ENCODE measurements at regions not wholly inside any gene's neighbourhood (a gene's known extent, or its start where the extent isn't known, plus 50 kb on each side); places are given as distances from the start of the nearest gene placed in this dataset.

GRCh38 chr12:131221957-131222328 is 268.2 kb downstream of the ADGRD1 start:
- TF ChIP-seq CTCF (IDR thresholded peaks at IDR 0.05) (no peak), EP300 (IDR thresholded peaks at IDR 0.05) (no peak), POLR2A (IDR thresholded peaks at IDR 0.05) (no peak), POLR2AphosphoS5 (IDR thresholded peaks at IDR 0.05) (no peak)

Measured in suprapubic skin (tissue), 4 donors.